RWPE2 (cell line): ENCODE measurements at regions not wholly inside any gene's neighbourhood (a gene's known extent, or its start where the extent isn't known, plus 50 kb on each side); places are given as distances from the start of the nearest gene placed in this dataset.

Experiments used
- ATAC-seq: fragments of 200-7000 bp; cut with Tn5 transposase; 3 replicates; pipeline ENCODE4 v1.9.1; 2021; ENCODE audit warnings: low read depth
- DNase-seq: peaks from one replicate; pipeline ENCODE4 v3.0.0-alpha.2; 2020; ENCODE audit warnings: low spot score
- H3K27ac ChIP-seq: fragments of 450-650 bp; 2 replicates; pipeline ENCODE4 v1.5.1; 2017; ENCODE audit warnings: mild to moderate bottlenecking; ENCODE audit not compliant: poor library complexity, severe bottlenecking
- H3K27me3 ChIP-seq: fragments of 250-450 bp; sonication (Bioruptor Pico); 2 replicates; pipeline ENCODE4 v1.5.1; 2021; ENCODE audit warnings: mild to moderate bottlenecking, moderate library complexity; ENCODE audit not compliant: insufficient read depth, poor library complexity, severe bottlenecking
- H3K36me3 ChIP-seq: fragments of 250-450 bp; sonication (Bioruptor Pico); 2 replicates; pipeline ENCODE4 v1.5.1; 2020; ENCODE audit warnings: low read depth, mild to moderate bottlenecking, moderate library complexity
- H3K4me1 ChIP-seq: fragments of 250-450 bp; sonication (Bioruptor Pico); 2 replicates; pipeline ENCODE4 v1.5.1; 2021; ENCODE audit warnings: mild to moderate bottlenecking, moderate library complexity; ENCODE audit not compliant: insufficient read depth, poor library complexity, severe bottlenecking
- H3K4me3 ChIP-seq: fragments of 250-450 bp; sonication (Bioruptor Pico); 2 replicates; pipeline ENCODE4 v1.5.1; 2021; ENCODE audit warnings: mild to moderate bottlenecking, moderate library complexity; ENCODE audit not compliant: severe bottlenecking
- H3K9me3 ChIP-seq: fragments of 250-450 bp; sonication (Bioruptor Pico); 2 replicates; pipeline ENCODE4 v1.5.1; 2021; ENCODE audit warnings: mild to moderate bottlenecking, moderate library complexity; ENCODE audit not compliant: severe bottlenecking
- TF ChIP-seq, protein P1 (sequence below): fragments of 450-650 bp; IDR thresholded peaks from one replicate; pipeline ENCODE4 v1.5.1; 2017; ENCODE audit warnings: mild to moderate bottlenecking, moderate library complexity; ENCODE audit not compliant: poor library complexity, severe bottlenecking

DNA sequence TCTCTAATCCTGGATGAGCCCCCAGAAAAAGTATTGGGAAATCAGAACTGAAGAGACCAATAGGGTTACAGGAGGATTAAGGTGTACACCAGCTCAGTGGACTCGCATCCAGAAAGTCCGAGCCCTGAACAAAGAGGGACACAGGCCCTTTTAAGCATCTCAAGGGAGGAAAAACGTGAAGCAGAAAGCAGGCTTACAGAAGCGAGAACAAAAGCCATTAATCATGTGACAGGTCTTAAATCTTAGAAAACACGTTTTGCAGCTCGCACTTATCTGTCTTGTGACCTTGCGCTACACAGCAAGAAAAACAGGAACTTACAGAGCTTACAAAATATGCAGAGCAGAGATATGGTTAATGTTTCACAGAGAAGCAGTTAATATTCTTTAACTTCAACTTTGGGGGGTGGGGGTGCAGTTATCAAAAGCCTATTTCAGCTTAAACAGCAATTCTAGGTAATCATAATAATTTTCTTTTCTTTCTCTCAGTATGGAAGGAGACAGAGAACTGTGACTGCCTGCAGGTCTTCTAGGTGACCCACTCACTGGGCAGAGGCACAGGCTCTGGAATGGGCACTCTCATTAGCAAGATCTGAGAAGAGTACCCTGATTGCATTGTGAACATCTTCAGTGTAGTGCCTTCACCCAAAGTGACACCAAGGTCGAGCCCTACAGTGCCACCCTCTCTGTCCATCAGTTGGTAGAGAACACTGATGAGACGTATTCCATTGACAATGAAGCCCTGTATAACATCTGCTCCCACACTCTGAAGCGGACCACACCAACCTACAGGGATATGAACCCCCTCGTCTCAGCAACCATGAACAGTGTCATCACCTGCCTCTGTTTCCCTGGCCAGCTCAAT is 65.0 kb upstream of the MOCS1 start:
- no peaks in the 10 kb centered on the region for H3K36me3 ChIP-seq
- no peaks in the 10 kb centered on the region for H3K9me3 ChIP-seq
- TF ChIP-seq, protein P1, sequence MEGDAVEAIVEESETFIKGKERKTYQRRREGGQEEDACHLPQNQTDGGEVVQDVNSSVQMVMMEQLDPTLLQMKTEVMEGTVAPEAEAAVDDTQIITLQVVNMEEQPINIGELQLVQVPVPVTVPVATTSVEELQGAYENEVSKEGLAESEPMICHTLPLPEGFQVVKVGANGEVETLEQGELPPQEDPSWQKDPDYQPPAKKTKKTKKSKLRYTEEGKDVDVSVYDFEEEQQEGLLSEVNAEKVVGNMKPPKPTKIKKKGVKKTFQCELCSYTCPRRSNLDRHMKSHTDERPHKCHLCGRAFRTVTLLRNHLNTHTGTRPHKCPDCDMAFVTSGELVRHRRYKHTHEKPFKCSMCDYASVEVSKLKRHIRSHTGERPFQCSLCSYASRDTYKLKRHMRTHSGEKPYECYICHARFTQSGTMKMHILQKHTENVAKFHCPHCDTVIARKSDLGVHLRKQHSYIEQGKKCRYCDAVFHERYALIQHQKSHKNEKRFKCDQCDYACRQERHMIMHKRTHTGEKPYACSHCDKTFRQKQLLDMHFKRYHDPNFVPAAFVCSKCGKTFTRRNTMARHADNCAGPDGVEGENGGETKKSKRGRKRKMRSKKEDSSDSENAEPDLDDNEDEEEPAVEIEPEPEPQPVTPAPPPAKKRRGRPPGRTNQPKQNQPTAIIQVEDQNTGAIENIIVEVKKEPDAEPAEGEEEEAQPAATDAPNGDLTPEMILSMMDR = no peak
- no peak overlapping the region for H3K4me3 ChIP-seq
- no peak overlapping the region for H3K27ac ChIP-seq
- no peak for DNase-seq
- ATAC-seq = no peak
- no peaks in the 10 kb centered on the region for H3K27me3 ChIP-seq
- no peaks in the 10 kb centered on the region for H3K4me1 ChIP-seq

DNA sequence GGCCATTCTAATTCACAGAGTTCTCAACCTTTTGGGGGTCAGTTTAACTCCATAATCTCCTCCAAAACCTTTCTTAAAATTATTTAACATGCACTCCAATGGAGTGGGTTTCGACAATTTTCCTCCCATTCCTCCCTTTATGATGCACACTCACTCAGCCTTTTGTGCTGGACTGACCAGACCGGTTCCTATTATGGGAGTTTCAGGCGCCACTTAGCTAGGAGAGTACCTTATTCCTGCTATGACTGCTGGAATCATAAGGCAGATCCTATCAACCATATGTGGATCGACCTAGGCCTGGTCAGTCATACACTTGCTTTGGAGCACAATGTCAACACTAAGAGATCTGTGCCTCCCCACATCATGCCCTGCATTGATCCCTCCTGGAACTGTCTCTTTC is 63.9 kb upstream of the MOCS1 start:
- peaks cover 1% of the 10 kb centered on the region for H3K9me3 ChIP-seq
- TF ChIP-seq, protein P1 = no peak

DNA sequence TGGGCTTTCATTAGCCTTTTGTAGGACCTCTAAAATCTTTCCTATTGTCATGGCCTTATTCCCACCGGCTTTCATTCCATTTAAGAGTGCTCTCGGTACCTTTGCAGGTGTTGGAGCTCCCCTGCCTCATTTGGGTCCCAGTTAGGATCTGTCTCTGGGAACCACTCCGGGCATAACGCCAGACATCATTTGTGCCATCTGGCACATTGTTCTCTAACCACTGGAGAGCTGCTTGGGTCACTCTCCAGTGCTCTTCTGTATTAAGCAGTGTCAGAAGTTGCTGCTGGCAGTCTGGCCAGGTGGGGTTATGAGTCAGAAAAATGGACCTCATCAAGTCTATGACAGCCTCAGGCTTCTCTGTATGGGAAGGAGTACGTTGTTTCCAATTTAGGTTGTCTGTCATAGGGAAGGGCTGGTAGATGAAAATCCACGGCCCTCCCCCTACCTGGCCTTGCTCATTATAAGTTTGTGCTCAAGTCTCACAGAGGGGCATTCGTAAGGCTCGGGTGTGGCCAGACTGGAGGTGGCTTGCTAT is 62.9 kb upstream of the MOCS1 start:
- Histone ChIP-seq H3K4me1 (no peaks in the 10 kb centered on the region), H3K36me3 (no peaks in the 10 kb centered on the region), H3K4me3 (no peak overlapping the region), H3K27ac (no peak overlapping the region), H3K27me3 (no peaks in the 10 kb centered on the region), H3K9me3 (peaks cover 4% of the 10 kb centered on the region)
- DNase-seq (no peak), ATAC-seq (no peak)
- TF ChIP-seq, protein P1 = no peak

More for the DNA sequence above, 63.9 kb upstream of the MOCS1 start:
- H3K27me3 ChIP-seq = no peaks in the 10 kb centered on the region
- no peaks in the 10 kb centered on the region for H3K4me1 ChIP-seq
- ATAC-seq (no peak), DNase-seq (no peak)
- no peak overlapping the region for H3K4me3 ChIP-seq
- H3K27ac ChIP-seq = no peak overlapping the region
- H3K36me3 ChIP-seq = no peaks in the 10 kb centered on the region

DNA sequence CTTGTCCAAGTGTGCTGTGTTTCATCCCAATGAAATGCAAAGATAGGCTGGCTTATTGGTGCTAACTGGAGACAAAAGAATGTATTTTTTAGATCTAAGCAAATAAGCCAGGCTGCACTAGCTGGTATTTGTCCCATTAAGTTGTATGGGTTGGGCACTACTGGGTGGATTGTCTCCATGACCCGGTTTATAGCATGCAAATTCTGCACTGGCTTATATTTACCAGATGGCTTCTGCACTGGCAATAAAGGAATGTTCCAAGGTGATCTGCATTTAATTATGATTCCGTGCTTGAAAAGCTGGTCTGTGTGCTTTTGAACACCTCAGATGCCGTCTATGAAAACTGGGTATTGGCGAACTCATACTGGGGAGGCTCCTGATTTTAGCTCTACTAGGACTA is 61.4 kb upstream of the MOCS1 start:
- H3K4me1 ChIP-seq = no peaks in the 10 kb centered on the region
- no peaks in the 10 kb centered on the region for H3K36me3 ChIP-seq

More for the DNA sequence above, 61.4 kb upstream of the MOCS1 start:
- Histone ChIP-seq H3K27ac (no peak overlapping the region), H3K4me3 (no peak overlapping the region), H3K9me3 (peaks cover 4% of the 10 kb centered on the region), H3K27me3 (no peaks in the 10 kb centered on the region)
- TF ChIP-seq, protein P1 = no peak
- DNase-seq = no peak
- ATAC-seq = no peak
